ENCODE measurements at regions not wholly inside any gene's neighbourhood (a gene's known extent, or its start where the extent isn't known, plus 50 kb on each side); places are given as distances from the start of the nearest gene placed in this dataset.

DNA sequence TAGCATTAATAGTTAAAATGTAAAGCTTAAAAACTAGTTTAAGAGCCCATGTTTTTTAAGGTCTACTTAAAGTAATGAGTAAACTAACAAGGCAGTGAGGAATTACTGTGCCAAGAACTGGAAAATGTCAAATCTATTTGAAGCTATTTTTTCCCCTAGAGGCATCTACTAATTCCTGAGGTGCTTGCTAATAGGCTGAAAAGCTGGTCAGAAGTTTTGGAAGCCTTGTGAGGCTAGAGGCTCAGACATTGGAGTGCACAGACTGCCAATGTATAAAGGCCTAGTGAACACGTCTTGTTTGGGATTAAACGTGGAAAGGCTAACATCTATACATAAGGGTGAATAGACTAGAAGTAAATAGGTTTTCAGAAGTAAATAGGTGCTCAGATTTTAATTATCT lies 136.5 kb upstream of the C11orf87 start:
- no peak for DNase-seq

DNA sequence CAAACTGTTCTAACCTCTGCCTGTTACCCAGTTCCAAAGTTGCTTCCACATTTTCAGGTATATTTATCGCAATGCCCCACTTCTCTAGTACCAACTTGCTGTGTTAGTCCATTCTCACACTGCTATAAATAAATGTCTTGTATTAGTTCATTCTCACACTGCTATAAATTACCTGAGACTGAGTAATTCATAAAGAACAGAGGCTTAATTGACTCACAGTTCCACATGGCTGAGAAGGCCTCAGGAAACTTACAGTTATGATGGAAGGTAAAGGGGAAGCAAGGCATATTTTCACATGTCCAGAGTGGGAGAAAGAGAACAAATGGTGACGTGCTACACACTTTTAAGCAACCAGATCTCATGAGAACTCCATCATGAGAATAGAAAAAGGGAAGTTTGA lies 130.4 kb upstream of the C11orf87 start:
- no peak for DNase-seq

DNA sequence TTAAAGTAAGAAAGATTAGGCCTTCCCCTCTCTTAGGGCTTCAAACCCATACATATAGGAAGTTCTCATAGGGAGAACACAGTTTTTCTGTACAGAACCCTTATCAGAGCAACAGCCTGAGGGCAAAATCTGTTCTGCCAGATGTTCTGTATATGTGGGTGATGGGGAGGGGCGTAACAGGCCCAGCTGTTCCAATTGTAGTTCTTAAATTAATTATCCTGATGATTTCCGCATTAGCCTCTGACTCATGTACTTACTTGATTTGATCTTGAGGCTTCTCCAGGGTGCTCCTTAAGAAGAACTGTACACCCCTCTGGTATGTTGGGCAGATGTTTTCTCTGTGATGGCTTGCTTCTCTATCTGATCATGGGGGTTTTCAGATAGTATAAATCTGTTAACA lies 123.1 kb upstream of the C11orf87 start:
- peak; percentile 30 for DNase-seq

- peak; percentile 32 for DNase-seq
These were observed 121.8 kb upstream of the C11orf87 start for GRCh38 chr11:109300211-109300610.

GRCh38 chr11:109302591-109303334 lies 119.2 kb upstream of the C11orf87 start:
- no peak for DNase-seq

- DNase-seq = no peak
These were observed 118.6 kb upstream of the C11orf87 start for GRCh38 chr11:109303342-109303741.

- DNase-seq = no peak
These were observed 117.8 kb upstream of the C11orf87 start for GRCh38 chr11:109304159-109304558.

DNA sequence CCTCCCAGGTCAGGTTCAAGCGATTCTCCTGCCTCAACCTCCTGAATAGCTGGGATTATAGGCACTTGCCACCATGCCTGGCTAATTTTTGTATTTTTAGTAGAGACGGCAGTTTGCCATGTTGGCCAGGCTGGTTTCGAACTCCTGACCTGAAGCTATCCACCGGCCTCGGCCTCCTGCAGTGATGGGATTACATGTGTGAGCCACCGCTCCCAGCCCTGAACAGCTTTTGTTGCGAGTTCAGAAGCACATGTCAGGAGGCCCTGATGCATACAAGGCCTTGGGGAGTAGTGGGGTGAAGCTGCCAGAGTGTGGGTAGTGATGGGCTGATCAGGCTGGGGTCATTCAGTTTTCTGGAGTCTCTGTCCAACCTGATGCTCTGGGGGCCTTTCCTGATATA lies 117.0 kb upstream of the C11orf87 start:
- no peak for DNase-seq

GRCh38 chr11:109306322-109306721 lies 115.7 kb upstream of the C11orf87 start:
- DNase-seq = no peak

DNA sequence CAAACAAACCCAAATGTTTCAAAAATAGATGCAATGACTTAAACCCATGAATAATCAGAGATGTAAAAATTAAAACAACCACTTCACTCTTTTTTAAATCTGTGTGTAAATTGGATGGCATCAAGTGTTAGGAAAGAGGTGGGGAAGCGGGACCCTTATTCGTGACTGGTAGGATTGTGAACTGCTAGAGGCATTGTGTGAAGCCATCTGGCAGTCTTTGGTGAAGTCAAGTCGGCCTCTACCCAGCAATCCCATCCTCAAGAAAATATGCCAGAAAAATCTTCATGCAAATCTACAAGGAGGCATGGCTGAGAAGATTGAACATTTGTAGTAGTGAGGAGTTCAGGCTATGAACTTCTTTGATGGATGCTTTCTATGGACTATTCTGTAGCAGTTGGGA lies 114.6 kb upstream of the C11orf87 start:
- DNase-seq = peak; percentile 61

GRCh38 chr11:109308551-109308950 lies 113.4 kb upstream of the C11orf87 start:
- DNase-seq = no peak

- peak; percentile 61 for DNase-seq
These were observed 112.8 kb upstream of the C11orf87 start for GRCh38 chr11:109309153-109309552.

- no peak for DNase-seq
These were observed 104.3 kb upstream of the C11orf87 start for GRCh38 chr11:109317726-109318125.

DNA sequence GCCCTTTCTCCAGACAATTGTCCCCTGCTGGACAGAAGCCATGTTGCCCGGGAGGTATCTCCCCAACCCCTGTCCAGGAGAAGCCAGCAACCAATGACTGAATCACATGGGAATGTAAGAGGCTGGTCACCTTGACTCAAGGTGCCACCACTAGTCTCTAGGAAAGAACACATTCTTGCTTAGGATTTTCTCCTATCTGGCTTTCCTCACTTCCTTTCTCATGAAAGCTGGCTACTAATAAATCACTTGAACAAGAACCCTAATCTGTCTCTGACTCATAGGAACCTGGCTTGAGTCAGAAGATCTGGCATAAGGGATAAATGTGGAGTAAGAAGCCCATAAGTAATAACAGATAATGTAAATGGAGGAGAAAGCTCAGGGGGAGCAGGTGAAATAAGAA lies 101.4 kb upstream of the C11orf87 start:
- DNase-seq = no peak

DNA sequence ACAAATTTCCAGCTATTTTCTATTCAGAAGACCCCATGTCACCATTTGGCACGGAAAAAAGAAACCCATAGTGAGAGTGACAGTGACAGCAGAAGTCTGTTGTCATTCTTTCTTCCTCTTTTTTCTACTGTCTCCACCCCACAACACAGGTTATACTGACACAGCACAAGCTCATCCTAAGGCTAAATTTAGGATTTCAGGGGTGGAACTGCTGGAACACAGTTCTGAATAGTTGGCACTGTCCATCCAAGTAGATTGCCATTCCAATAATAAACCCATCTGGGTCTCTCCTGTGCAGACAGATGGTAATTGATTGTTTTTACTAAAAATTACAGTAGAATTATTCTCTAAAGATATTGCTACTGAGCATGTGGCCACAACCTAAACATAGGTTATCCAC lies 95.2 kb upstream of the C11orf87 start:
- peak; percentile 11 for DNase-seq

DNA sequence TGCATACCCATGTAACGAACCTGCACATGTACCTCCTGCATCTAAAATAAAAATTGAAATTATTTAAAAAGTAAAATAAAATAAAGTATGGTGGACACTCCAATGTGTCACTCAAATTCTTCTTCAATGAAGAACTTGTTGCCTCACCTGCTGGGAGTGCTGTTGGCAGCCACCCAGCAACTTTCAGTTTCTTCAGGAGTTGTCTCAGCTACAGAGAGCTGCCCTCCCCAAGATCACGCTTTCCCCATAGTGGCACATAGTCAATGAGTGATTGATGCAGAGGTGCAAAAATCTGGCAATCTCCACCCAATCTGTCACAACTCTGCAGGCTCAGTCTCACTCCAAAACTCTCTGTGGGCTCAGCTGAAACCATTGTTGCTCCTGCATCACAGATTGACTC lies 92.3 kb upstream of the C11orf87 start:
- no peak for DNase-seq

DNA sequence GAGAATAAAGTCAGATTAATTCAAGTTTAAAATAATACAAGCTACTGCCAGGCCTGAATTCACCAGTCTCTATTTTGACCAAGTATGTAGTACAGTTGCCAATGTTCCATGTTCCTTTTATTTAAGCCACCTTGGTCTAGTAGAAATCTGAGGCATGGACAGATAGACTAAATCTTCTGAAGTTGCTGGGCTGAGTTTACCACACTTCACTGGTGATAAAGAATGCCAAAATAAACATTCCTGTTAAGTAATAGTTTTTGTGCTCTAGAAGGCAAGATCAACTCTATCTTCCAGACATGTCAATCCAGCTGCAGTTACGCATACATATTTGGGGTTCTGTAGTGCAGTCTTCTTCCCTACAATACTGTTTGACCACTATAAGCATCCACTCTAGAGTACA lies 83.9 kb upstream of the C11orf87 start:
- DNase-seq = no peak

GRCh38 chr11:109342261-109342660 lies 79.7 kb upstream of the C11orf87 start:
- DNase-seq = no peak

DNA sequence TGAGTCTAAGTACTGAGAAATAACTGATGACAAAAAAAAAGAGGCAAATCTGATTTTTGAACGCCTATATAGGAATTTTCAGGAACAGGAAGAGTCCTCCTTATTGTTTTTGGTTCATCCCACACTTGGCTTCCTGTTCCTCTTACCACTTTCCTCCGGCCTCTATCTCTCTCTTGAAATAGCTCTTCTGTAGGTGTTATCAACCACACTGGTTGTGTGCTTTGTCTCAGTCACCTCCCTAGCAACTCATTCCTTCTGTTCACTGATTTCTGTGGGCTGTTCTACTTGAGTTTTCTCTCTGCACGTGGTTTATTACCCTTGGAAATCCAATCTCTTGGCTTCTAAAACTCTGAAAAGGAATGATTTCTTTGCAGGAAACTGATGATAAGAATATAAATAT lies 78.7 kb upstream of the C11orf87 start:
- no peak for DNase-seq

DNA sequence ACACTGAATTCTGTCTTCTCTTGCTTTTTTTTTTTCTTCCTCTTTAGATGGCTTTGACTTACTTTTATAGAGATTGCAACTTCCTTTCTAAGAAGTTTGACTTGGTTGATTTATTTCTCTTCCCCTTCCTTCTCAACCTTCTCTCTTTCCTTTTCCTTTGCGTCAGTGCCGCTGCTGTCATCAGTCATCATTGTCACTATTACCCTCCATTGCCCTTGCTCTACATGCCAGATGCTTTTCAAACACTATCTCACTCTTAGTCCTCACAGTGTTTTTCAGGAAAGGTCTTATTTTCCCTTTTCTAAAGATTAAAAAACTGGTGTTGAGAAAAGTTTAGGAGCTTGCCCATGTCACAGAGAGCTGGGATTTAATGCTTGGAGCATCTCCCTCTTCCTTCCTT lies 74.7 kb upstream of the C11orf87 start:
- no peak for DNase-seq

DNA sequence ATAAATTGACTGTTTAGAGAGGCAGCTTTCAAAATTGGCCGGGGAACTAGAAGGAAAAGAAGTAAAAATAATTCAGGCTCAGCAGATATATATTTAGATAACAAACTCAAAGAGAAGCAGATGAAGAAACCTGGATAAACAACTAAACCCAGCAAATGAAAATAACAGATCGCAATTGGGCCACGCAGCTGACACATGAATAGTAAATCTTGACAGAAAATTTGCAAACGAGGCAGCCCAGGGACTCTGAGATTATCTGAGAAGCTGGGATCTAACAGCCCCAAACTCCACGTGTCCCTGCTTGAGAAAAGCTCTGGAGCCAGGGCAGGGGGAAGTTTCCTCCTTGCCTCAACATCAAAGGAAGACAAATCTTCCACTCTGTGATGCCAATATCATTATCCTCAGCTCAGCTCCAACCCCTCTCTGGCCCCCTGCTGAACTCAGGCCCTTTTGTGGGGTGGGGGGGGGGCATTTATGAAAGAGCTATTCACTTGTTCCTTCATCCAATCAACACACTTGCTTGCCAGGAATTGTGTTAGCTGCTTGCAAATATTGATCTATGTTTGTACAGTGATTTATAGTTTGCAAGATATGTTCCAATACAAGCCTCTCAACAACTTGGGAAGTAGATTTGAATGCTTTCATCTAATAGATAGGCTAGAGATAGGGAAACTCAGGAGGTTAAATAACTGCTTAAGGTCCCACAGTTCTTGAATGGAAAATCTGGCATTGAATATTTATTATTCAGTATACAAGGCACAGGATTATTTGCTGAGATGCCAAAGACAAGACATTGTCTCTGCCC lies 72.5 kb upstream of the C11orf87 start:
- DNase-seq = no peak

DNA sequence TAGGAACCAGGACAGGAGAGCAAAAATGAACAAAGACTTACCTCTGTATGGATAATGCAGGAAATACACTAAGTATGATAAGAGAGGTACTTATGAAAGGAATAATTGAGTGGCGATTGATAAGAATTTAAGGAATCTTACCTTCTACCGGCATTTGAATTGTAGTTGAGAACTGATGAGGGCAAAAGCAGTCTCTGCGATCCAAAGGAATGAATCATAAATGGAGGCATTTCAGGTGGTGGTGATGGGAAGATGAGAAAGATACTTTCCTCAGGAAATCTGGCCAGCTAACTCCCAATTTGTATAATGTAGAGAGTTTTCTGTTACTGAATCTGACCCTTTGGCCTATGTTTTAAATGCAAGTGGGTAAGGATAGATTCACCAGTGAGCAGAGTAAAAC lies 71.9 kb upstream of the C11orf87 start:
- DNase-seq = no peak

DNA sequence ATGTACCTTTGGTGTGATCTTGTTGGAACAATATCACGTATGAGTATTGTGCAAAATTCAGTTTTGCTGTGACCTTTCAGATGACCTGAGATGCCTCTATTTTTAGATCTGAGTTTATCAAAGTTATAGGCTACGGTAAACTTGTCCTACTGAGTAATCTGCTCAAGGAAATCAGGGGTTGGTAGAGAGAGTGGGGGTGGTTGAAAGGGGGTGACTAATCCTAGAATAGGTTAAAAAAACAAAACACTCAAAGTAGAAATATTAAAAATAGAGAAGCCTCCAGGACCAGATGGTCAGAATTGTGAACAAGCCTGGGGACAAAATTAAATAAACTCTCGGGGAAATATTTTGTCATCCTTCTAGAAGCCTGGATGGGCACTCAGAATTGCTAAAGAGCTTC lies 59.9 kb upstream of the C11orf87 start:
- DNase-seq = no peak

DNA sequence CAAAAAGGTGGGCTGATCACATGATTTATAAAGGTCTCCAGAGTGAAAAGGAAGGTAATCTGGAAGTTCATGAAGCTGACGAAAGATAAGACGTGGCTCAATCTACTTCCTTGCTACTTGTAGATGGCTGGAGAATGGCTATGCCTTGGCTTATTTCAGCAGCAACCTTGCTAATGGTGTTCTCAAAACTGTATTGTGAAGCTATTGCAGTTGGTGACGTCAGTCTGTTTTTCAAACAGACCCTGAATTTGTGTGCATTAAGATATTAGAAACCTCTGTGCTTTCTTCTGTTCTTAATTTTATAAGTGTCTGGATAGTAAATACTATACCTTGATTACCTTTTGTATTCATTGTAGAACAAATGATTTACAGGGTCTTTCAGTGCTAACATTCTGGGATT lies 58.3 kb upstream of the C11orf87 start:
- no peak for DNase-seq

All from tongue (tissue), 1 donor.